Thoracic aorta (tissue), 2 donors: ENCODE measurements at regions not wholly inside any gene's neighbourhood (a gene's known extent, or its start where the extent isn't known, plus 50 kb on each side); places are given as distances from the start of the nearest gene placed in this dataset.

Experiments
- ATAC-seq: fragments of 150-250 bp; one replicate; pipeline ENCODE4 v1.8.0; 2017; ENCODE audit warnings: low read depth; ENCODE audit not compliant: insufficient number of reproducible peaks, low FRiP score
- DNase-seq: peaks from one replicate; pipeline ENCODE4 v3.0.0-alpha.2; 2020; ENCODE audit warnings: low spot score
- H3K27ac ChIP-seq, 2 donors: fragments of 200-600 bp; sonication (generic); 1 replicate in 1 of 2; 2 replicates in 1 of 2; pipeline ENCODE4 v1.5.1; 2016; ENCODE audit warnings: mild to moderate bottlenecking in 2 of 2, moderate library complexity in 2 of 2
- H3K27me3 ChIP-seq: fragments of 200-600 bp; sonication (generic); replicated peaks from 2 replicates; pipeline ENCODE4 v1.6.0; 2016; ENCODE audit warnings: mild to moderate bottlenecking; ENCODE audit not compliant: insufficient read depth
- H3K36me3 ChIP-seq: fragments of 200-600 bp; sonication (generic); one replicate; pipeline ENCODE4 v1.5.1; 2016
- H3K4me1 ChIP-seq, 2 donors: fragments of 200-600 bp; sonication (generic); 1 replicate in 1 of 2; 2 replicates in 1 of 2; pipeline versions ENCODE4 v1.5.1 to v1.6.0; 2016; ENCODE audit warnings: low read depth in 2 of 2, mild to moderate bottlenecking in 1 of 2; ENCODE audit not compliant: control insufficient read depth in 1 of 2
- H3K4me3 ChIP-seq: fragments of 200-600 bp; sonication (generic); 2 replicates; pipeline ENCODE4 v1.5.1; 2016; ENCODE audit warnings: mild to moderate bottlenecking
- H3K9me3 ChIP-seq: fragments of 200-600 bp; sonication (generic); 2 replicates; pipeline ENCODE4 v1.5.1; 2016
- TF ChIP-seq, protein P1 (sequence below): fragments of 200-600 bp; sonication (generic); IDR thresholded peaks from one replicate; pipeline ENCODE4 v1.5.1; 2019; ENCODE audit warnings: antibody characterized with exemption

DNA sequence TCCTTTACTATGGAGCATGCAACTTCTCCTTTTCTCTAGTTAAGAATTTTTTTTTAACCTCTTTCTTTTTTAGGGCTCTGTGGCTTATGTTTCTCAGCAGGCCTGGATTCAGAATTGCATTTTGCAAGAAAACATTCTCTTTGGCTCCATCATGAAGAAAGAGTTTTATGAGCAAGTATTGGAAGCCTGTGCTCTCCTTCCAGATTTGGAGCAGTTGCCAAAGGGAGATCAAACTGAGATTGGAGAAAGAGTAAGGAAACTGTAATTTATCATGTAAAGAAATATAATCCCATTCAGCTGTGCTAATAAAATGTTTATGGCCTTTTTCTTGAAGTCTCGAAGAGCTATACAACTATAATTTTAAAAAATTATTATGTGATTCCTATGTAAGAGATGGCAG, 70.1 kb downstream of the HSPA13 start:
- ATAC-seq (no peak), DNase-seq (no peak)
- H3K9me3 ChIP-seq: no peaks in the 10 kb centered on the region
- TF ChIP-seq, protein P1, sequence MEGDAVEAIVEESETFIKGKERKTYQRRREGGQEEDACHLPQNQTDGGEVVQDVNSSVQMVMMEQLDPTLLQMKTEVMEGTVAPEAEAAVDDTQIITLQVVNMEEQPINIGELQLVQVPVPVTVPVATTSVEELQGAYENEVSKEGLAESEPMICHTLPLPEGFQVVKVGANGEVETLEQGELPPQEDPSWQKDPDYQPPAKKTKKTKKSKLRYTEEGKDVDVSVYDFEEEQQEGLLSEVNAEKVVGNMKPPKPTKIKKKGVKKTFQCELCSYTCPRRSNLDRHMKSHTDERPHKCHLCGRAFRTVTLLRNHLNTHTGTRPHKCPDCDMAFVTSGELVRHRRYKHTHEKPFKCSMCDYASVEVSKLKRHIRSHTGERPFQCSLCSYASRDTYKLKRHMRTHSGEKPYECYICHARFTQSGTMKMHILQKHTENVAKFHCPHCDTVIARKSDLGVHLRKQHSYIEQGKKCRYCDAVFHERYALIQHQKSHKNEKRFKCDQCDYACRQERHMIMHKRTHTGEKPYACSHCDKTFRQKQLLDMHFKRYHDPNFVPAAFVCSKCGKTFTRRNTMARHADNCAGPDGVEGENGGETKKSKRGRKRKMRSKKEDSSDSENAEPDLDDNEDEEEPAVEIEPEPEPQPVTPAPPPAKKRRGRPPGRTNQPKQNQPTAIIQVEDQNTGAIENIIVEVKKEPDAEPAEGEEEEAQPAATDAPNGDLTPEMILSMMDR: no peak
- H3K4me1 ChIP-seq: no peaks in the 10 kb centered on the region
- H3K27me3 ChIP-seq: no peaks in the 10 kb centered on the region
- no peak overlapping the region for H3K27ac ChIP-seq
- no peaks in the 10 kb centered on the region for H3K36me3 ChIP-seq
- H3K4me3 ChIP-seq: no peak overlapping the region

GRCh38 chr21:14308234-14308633, 74.7 kb downstream of the HSPA13 start:
- Histone ChIP-seq H3K4me1 (no peaks in the 10 kb centered on the region), H3K27me3 (no peaks in the 10 kb centered on the region), H3K27ac (no peak overlapping the region), H3K9me3 (no peaks in the 10 kb centered on the region), H3K4me3 (no peak overlapping the region), H3K36me3 (no peaks in the 10 kb centered on the region)
- TF ChIP-seq, protein P1: no peak
- ATAC-seq: no peak
- no peak for DNase-seq

DNA sequence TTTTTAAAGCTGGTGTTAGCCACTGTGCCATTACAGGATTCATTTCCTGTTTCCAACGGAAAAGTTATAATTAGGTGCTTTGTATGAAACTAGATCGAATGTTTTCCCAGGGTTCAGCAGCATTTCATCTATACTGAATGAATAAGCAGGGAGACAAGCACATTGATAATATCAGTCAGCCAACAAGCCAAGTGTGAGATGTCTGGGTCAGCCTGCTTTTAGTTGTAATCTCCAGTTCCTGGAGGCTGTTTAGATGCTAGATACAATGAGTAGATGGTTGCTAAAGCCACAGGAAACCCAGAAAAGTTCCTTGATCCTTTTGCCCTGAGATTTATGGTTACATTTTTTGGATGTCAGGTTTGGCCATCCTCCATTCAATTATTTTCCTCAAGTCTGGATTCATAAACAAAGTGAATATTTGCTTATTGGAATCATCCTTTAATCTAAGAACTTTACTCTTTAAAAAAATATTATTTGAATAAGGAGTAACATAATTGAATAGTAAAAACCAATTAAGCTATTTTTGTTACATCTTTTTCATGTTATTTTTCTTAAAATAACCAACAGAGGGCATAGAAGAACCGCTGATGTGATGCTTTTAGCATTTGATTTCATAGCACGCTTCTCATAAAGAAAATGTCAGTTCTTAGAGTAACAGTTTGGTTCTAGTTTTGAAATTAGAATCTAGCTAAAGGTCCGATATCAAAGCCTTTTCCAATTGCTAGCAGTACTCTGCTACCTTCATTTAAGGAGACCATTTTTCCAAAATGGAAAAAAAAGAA, 76.6 kb downstream of the HSPA13 start:
- TF ChIP-seq, protein P1: peak; percentile 15
- Histone ChIP-seq H3K27ac (no peak overlapping the region), H3K27me3 (no peaks in the 10 kb centered on the region), H3K9me3 (no peaks in the 10 kb centered on the region), H3K4me1 (no peaks in the 10 kb centered on the region), H3K4me3 (no peak overlapping the region), H3K36me3 (no peaks in the 10 kb centered on the region)
- ATAC-seq (no peak), DNase-seq (no peak)

DNA sequence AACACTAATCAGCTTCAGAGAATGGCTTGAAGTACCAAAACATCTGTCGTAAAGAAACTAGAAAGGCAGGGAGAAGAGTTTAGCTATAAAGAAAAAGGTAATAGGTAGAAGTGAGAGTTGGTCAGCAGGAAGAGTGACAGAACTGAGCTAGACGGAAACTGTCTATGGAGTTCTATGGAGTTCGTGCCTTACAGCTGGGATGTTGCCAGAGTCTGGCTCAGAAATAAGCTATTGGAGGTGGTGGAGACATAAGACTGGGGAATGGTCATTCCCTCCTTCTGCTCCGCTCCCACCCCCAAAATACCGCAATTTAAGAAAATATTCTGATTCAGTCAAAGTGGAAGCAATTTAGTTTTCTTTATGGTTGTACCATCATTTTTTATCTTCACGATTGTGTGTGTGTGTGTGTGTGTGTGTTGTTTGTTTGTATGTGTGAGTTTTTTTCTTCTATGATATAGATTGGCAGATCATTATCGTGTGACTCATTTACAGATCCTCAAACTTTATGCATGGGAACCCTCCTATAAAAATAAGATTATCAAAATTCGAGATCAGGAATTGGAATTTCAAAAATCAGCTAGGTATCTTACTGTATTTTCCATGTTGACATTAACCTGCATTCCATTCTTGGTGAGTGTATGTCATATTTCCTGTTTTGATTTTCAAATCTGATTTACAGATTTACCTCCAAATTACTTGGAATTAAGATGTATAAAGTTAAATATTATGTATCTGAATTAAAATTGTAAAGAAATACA, 79.0 kb downstream of the HSPA13 start:
- no peak for DNase-seq
- Histone ChIP-seq H3K9me3 (no peaks in the 10 kb centered on the region), H3K27ac (no peak overlapping the region), H3K4me1 (no peaks in the 10 kb centered on the region), H3K27me3 (no peaks in the 10 kb centered on the region), H3K36me3 (no peaks in the 10 kb centered on the region), H3K4me3 (no peak overlapping the region)
- TF ChIP-seq, protein P1: no peak
- no peak for ATAC-seq

DNA sequence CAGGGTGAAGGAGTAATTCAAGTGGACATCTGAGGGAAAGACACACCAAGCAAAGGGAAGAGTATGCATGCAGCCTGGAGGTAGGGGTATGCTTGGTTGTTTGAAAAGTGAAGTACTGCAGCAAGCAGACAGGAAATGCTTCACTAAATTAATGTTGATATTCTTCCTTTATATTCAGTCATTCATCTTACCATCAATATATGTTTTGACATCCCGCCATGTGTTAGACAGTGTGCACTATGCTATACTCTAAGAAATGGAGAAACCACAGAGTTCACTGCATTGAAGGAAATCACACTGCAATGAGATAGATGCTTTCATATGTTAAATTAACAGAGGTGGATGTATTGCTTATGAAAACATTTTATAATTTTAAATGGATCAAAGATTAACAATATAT, 82.9 kb downstream of the HSPA13 start:
- Histone ChIP-seq H3K36me3 (no peaks in the 10 kb centered on the region), H3K9me3 (no peaks in the 10 kb centered on the region), H3K27ac (no peak overlapping the region), H3K4me3 (no peak overlapping the region), H3K4me1 (no peaks in the 10 kb centered on the region), H3K27me3 (no peaks in the 10 kb centered on the region)
- TF ChIP-seq, protein P1: no peak
- ATAC-seq (no peak), DNase-seq (no peak)
